Transverse colon (tissue), 3 donors: ENCODE measurements at regions not wholly inside any gene's neighbourhood (a gene's known extent, or its start where the extent isn't known, plus 50 kb on each side); places are given as distances from the start of the nearest gene placed in this dataset.

ENCODE experiments used
- CTCF ChIP-seq, 5 experiments: fragments of 200-600 bp in 3 of 5; fragments of 450-650 bp in 2 of 5; sonication (generic) in 3 of 5; IDR thresholded peaks; 1 replicate in 2 of 5; 2 replicates in 3 of 5; pipeline ENCODE4 v1.5.1; 2016 to 2017; ENCODE audit warnings: antibody characterized with exemption in 5 of 5, inconsistent platforms in 3 of 5, mild to moderate bottlenecking in 2 of 5, moderate library complexity in 1 of 5
- EP300 ChIP-seq: sonication (generic); formaldehyde crosslinking; IDR thresholded peaks from one replicate; pipeline ENCODE4 v1.6.1; 2017; ENCODE audit warnings: antibody characterized with exemption, low read depth
- POLR2A ChIP-seq: fragments of 450-650 bp; IDR thresholded peaks from one replicate; pipeline ENCODE4 v1.6.1; 2016; ENCODE audit warnings: antibody characterized with exemption, mild to moderate bottlenecking, moderate library complexity

DNA sequence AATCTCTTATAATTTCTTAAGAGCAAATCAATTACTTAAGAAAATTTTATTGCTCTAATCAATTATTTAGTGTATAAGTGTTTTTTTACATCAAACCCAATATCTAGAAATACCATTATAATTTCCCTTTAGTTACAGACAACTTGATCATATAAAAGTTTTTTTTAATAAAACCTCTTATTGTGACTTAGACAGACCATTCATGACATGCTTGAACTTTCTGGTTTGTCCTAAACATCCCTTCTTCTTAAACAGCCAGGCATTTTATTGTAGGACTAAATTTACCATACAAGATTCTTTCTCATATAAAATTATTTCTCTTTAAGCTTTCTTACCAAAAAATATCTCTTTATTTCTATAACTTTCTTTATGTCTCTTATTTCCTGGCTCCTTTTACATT, 164.5 kb downstream of the SUCNR1 start:
- no peak for TF ChIP-seq CTCF (IDR thresholded peaks at IDR 0.05)
- no peak for TF ChIP-seq EP300
- TF ChIP-seq POLR2A = no peak
